ENCODE measurements at regions not wholly inside any gene's neighbourhood (a gene's known extent, or its start where the extent isn't known, plus 50 kb on each side); places are given as distances from the start of the nearest gene placed in this dataset.

DNA sequence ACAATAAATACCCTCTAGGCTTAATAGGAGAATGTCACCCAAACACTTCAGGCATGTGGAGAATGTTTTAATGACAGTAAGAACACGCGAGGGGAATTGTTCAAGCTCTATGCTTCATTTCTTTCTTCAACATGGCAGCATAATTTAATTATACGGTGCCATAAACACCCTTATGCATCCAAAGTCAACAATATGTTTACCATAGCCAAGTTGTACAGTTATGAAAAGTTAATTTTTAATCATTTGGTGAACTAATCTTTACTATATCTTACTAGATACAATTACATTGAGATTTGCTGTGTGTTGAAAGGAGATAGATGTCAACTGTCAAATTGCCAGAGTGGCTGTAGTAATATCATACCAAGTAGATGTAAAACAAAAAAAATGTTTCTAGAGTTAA lies 185.9 kb upstream of the NBEA start:
- no peak overlapping the region for H3K27ac ChIP-seq
- no peak overlapping the region for H3K4me3 ChIP-seq
- H3K36me3 ChIP-seq: no peaks in the 10 kb centered on the region
- peaks cover 0 to 4% (median 0%) of the 10 kb centered on the region in 8 donors for H3K9me3 ChIP-seq
- H3K4me1 ChIP-seq: no peaks in the 10 kb centered on the region
- TF ChIP-seq POLR2AphosphoS5 (IDR thresholded peaks at IDR 0.05) (no peak), CTCF (IDR thresholded peaks at IDR 0.05 in 8 of 11, conservative IDR thresholded peaks at IDR 0.05 in 3 of 11) (no peak), POLR2A (IDR thresholded peaks at IDR 0.05) (no peak)
- intact Hi-C loops (cut with DNase I; ENCODE audit: low total_unique reads): no loop called here
- 74 to 92% (median 81%) methylated on average over 3 of the region's 3 CpGs for WGBS, 5 donors
- no peaks in the 10 kb centered on the region for H3K27me3 ChIP-seq (replicated peaks in 1 of 7)
- DNase-seq: no peak

- TF ChIP-seq POLR2A (IDR thresholded peaks at IDR 0.05): no peak
- no peak for TF ChIP-seq CTCF (IDR thresholded peaks at IDR 0.05 in 8 of 11, conservative IDR thresholded peaks at IDR 0.05 in 3 of 11)
- TF ChIP-seq POLR2AphosphoS5 (IDR thresholded peaks at IDR 0.05): no peak
- H3K4me3 ChIP-seq: no peak overlapping the region
- 74 to 90% (median 78%) methylated on average over 2 of the region's 2 CpGs for WGBS, 5 donors
- H3K4me1 ChIP-seq: no peaks in the 10 kb centered on the region
- no peaks in the 10 kb centered on the region for H3K36me3 ChIP-seq
- peaks cover 0 to 4% (median 0%) of the 10 kb centered on the region in 8 donors for H3K9me3 ChIP-seq
- intact Hi-C loops (cut with DNase I; ENCODE audit: low total_unique reads): no loop called here
- no peak overlapping the region for H3K27ac ChIP-seq
- no peaks in the 10 kb centered on the region for H3K27me3 ChIP-seq (replicated peaks in 1 of 7)
- no peak for DNase-seq
Measured at GRCh38 chr13:34756572-34756971, 185.5 kb upstream of the NBEA start.

GRCh38 chr13:34757441-34757840 lies 184.6 kb upstream of the NBEA start:
- Histone ChIP-seq H3K4me1 (no peaks in the 10 kb centered on the region), H3K27ac (no peak overlapping the region), H3K4me3 (no peak overlapping the region), H3K9me3 (peaks cover 0 to 4% (median 0%) of the 10 kb centered on the region in 8 donors), H3K27me3 (replicated peaks in 1 of 7) (no peaks in the 10 kb centered on the region), H3K36me3 (no peaks in the 10 kb centered on the region)
- 74 to 85% (median 82%) methylated on average over 2 of the region's 2 CpGs for WGBS, 5 donors
- intact Hi-C loops (cut with DNase I; ENCODE audit: low total_unique reads): no loop called here
- TF ChIP-seq POLR2AphosphoS5 (IDR thresholded peaks at IDR 0.05) (no peak), CTCF (IDR thresholded peaks at IDR 0.05 in 8 of 11, conservative IDR thresholded peaks at IDR 0.05 in 3 of 11) (no peak), POLR2A (IDR thresholded peaks at IDR 0.05) (no peak)
- DNase-seq: no peak

DNA sequence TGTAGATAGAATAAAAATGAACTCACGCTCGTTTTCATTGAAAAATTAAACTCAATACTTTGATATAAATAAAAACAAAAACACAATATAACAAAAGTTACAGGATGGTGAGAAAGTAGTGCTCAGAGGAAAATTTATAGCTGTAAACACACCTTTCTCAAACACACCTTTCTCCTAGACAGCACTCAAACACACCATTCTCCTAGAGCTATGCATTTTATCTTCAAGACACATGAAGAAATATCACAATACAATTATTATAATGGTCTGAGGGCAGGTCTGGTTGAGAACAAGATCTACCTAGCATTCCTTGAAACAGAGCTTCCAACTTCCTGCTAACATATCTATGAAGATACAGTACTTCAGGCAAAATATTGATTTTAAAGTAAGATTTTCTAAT lies 183.4 kb upstream of the NBEA start:
- no peaks in the 10 kb centered on the region for H3K4me1 ChIP-seq
- H3K27me3 ChIP-seq (replicated peaks in 1 of 7): no peaks in the 10 kb centered on the region
- no peak overlapping the region for H3K27ac ChIP-seq
- intact Hi-C loops (cut with DNase I; ENCODE audit: low total_unique reads): no loop called here
- H3K36me3 ChIP-seq: no peaks in the 10 kb centered on the region
- H3K4me3 ChIP-seq: no peak overlapping the region
- peaks cover 0 to 3% (median 0%) of the 10 kb centered on the region in 8 donors for H3K9me3 ChIP-seq
- 39 to 92% (median 59%) methylated on average over 2 of the region's 2 CpGs for WGBS, 5 donors
- DNase-seq: no peak
- TF ChIP-seq POLR2AphosphoS5 (IDR thresholded peaks at IDR 0.05): no peak
- no peak for TF ChIP-seq CTCF (IDR thresholded peaks at IDR 0.05 in 8 of 11, conservative IDR thresholded peaks at IDR 0.05 in 3 of 11)
- no peak for TF ChIP-seq POLR2A (IDR thresholded peaks at IDR 0.05)

Data from spleen (tissue), 11 donors.